AG10803 (cell line): ENCODE measurements at regions not wholly inside any gene's neighbourhood (a gene's known extent, or its start where the extent isn't known, plus 50 kb on each side); places are given as distances from the start of the nearest gene placed in this dataset.

Source experiments
- DNase-seq: peaks from one replicate; pipeline ENCODE4 v3.0.0; 2010; ENCODE audit warnings: low read depth
- H3K4me3 ChIP-seq: 2 replicates; pipeline ENCODE4 v1.5.1; 2011; ENCODE audit warnings: mild to moderate bottlenecking, low read length, control low read depth
- TF ChIP-seq, protein P1 (sequence below): conservative IDR thresholded peaks from 2 replicates; pipeline ENCODE4 v1.5.1; 2011; ENCODE audit warnings: mild to moderate bottlenecking, low read length, control low read depth, inconsistent platforms

- no peak overlapping the region for H3K4me3 ChIP-seq
- TF ChIP-seq, protein P1, sequence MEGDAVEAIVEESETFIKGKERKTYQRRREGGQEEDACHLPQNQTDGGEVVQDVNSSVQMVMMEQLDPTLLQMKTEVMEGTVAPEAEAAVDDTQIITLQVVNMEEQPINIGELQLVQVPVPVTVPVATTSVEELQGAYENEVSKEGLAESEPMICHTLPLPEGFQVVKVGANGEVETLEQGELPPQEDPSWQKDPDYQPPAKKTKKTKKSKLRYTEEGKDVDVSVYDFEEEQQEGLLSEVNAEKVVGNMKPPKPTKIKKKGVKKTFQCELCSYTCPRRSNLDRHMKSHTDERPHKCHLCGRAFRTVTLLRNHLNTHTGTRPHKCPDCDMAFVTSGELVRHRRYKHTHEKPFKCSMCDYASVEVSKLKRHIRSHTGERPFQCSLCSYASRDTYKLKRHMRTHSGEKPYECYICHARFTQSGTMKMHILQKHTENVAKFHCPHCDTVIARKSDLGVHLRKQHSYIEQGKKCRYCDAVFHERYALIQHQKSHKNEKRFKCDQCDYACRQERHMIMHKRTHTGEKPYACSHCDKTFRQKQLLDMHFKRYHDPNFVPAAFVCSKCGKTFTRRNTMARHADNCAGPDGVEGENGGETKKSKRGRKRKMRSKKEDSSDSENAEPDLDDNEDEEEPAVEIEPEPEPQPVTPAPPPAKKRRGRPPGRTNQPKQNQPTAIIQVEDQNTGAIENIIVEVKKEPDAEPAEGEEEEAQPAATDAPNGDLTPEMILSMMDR, result no peak
- DNase-seq, result no peak
Measured at GRCh38 chr2:199015072-199015471, 442.7 kb downstream of the SATB2 start.

DNA sequence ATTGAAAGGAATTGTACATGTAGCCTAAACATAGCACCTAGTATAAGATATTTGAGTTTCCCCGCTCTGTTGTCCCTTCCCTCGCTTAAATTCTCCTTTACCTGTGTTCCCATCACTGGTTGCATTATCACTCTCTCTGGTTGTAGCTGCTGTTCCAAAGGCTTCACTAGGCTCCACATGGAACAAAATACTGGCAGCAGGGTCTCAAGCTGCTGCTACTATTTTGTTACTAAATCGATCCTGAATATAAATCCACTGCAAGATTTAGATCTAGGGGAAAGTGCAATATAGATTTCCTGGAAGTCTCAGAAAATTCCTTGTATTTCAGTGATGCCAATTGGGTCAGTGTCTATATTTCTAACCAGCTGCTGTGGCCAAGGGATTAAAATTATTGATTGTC is 443.5 kb downstream of the SATB2 start:
- H3K4me3 ChIP-seq, result no peak overlapping the region
- DNase-seq, result no peak
- TF ChIP-seq, protein P1, result no peak

DNA sequence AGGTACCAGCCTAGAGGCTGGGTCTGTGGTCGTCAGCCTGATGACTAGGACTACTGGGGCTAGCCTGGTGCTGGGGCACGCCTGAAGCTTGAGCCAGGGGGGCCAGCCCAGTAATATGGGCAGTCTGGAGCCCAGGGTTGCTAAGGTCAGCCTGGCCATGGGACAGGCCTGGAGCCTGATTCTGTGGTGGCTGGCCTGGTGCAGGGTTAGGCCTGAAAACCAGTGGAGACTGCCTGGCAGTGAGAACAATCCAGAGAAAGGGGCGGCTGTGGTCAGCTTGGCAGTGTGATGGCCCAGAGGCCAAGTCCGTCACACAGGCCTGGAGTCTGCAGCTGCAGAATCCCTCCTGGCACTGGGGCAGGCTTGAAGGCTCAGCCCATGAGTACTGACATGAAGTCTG is 445.8 kb downstream of the SATB2 start:
- DNase-seq, result no peak
- TF ChIP-seq, protein P1, result no peak
- H3K4me3 ChIP-seq, result no peak overlapping the region

DNA sequence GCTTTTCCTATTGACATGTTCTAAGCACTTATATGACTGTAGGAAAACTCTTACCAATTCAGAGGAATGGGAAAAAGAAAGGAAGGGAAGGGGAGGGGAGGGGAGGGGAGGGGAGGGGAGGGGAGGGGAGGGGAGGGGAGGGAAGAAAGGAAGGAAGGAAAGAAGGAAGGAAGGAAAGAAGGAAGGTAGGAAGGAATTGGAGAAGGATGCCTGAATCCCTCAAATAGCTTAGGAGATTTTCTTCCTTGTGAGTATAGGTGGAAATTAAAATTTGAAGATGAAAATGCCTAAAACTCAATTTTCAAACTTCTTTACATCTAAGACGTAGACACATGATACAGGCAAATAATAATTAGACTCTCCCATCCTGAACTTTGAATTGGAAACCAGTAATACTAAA is 463.1 kb downstream of the SATB2 start:
- DNase-seq, result no peak
- no peak overlapping the region for H3K4me3 ChIP-seq
- TF ChIP-seq, protein P1, result no peak

- TF ChIP-seq, protein P1, result no peak
- DNase-seq, result no peak
- H3K4me3 ChIP-seq, result no peak overlapping the region
Measured at GRCh38 chr2:198991431-198991830, 466.3 kb downstream of the SATB2 start.

DNA sequence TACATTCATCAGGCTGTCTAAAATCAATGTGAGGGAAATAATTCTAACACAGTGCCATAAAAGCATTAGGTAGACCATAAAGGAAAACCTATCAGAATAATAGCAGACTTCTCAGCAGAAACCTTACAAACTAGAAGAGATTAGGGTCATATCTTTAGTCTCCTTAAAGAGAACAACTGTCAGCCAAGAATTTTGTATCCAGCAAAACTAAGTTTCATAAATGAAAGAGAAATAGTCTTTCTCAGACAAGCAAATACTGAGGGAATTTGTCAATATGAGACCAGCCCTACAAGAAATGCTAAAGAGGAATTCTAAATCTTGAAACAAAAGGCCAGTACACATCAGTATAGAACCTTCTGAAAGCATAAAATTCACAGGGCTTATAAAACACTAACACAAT is 482.0 kb downstream of the SATB2 start:
- H3K4me3 ChIP-seq, result no peak overlapping the region
- DNase-seq, result no peak
- TF ChIP-seq, protein P1, result no peak

GRCh38 chr2:198973785-198974184 is 484.0 kb downstream of the SATB2 start:
- H3K4me3 ChIP-seq, result no peak overlapping the region
- no peak for DNase-seq
- TF ChIP-seq, protein P1, result no peak
